ENCODE measurements at regions not wholly inside any gene's neighbourhood (a gene's known extent, or its start where the extent isn't known, plus 50 kb on each side); places are given as distances from the start of the nearest gene placed in this dataset.

DNA sequence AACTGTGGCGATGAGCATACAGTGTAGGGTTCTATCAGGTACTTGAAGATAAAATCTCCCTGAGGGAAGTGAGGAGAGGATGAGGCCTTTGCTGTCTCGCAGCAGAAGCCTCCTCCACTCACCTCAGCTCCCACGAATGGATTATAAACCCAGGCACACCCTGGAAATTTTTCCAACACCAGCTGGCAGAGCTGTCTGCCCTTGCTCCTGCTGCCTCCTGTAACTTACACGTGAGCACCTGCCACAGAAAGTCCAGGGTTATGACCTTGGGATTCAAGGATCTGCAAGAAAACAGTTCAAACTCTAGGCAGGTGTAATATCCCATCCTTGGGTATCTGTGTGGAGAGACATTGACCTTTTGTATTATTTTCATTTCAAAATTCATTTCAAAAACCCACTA is 70.9 kb upstream of the MYO16 start:
- TF ChIP-seq, protein P1, sequence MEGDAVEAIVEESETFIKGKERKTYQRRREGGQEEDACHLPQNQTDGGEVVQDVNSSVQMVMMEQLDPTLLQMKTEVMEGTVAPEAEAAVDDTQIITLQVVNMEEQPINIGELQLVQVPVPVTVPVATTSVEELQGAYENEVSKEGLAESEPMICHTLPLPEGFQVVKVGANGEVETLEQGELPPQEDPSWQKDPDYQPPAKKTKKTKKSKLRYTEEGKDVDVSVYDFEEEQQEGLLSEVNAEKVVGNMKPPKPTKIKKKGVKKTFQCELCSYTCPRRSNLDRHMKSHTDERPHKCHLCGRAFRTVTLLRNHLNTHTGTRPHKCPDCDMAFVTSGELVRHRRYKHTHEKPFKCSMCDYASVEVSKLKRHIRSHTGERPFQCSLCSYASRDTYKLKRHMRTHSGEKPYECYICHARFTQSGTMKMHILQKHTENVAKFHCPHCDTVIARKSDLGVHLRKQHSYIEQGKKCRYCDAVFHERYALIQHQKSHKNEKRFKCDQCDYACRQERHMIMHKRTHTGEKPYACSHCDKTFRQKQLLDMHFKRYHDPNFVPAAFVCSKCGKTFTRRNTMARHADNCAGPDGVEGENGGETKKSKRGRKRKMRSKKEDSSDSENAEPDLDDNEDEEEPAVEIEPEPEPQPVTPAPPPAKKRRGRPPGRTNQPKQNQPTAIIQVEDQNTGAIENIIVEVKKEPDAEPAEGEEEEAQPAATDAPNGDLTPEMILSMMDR (conservative IDR thresholded peaks at IDR 0.05) = no peak
- no peak for TF ChIP-seq ZFX (IDR thresholded peaks at IDR 0.05)
